Thymus (tissue), 11 donors: ENCODE measurements at regions not wholly inside any gene's neighbourhood (a gene's known extent, or its start where the extent isn't known, plus 50 kb on each side); places are given as distances from the start of the nearest gene placed in this dataset.

Experiments used
- DNase-seq, 9 donors: peaks; one replicate each; pipeline ENCODE4 v3.0.0-alpha.2; 2013; ENCODE audit warnings: low spot score in 9 of 9, low read depth in 6 of 9, missing footprints in 1 of 9
- H3K27ac ChIP-seq, 2 donors: one replicate each; pipeline ENCODE4 v1.5.1; 2013; ENCODE audit warnings: control low read depth in 1 of 2, low read depth in 1 of 2, low read length in 1 of 2, mild to moderate bottlenecking in 1 of 2, moderate library complexity in 1 of 2
- H3K27me3 ChIP-seq, 2 donors: one replicate each; pipeline ENCODE4 v1.5.1; 2013; ENCODE audit warnings: low read length in 1 of 2; ENCODE audit not compliant: control insufficient read depth in 2 of 2, insufficient read depth in 1 of 2
- H3K36me3 ChIP-seq, 2 donors: one replicate each; pipeline ENCODE4 v1.5.1; 2013; ENCODE audit warnings: low read length in 1 of 2, mild to moderate bottlenecking in 1 of 2, moderate library complexity in 1 of 2; ENCODE audit not compliant: control insufficient read depth in 2 of 2, insufficient read depth in 2 of 2
- H3K4me1 ChIP-seq, 2 donors: one replicate each; pipeline ENCODE4 v1.5.1; 2013; ENCODE audit warnings: low read length in 2 of 2; ENCODE audit not compliant: control insufficient read depth in 2 of 2, insufficient read depth in 2 of 2
- H3K4me3 ChIP-seq, 2 donors: one replicate each; pipeline ENCODE4 v1.5.1; 2013; ENCODE audit warnings: low read length in 2 of 2, control low read depth in 1 of 2, mild to moderate bottlenecking in 1 of 2
- H3K9me3 ChIP-seq, 2 donors: one replicate each; pipeline ENCODE4 v1.5.1; 2013; ENCODE audit warnings: low read length in 1 of 2, mild to moderate bottlenecking in 1 of 2; ENCODE audit not compliant: control insufficient read depth in 2 of 2, insufficient read depth in 1 of 2
- WGBS: extraction: QIAGEN DNeasy Blood & Tissue Kit; methylation state at CpG from one replicate; pipeline ENCODE4 v1.1.7; 2013; 5-methylcytosine and 5-hydroxymethylcytosine counted together
- donor health status: healthy.

- Histone ChIP-seq H3K27ac (no peak overlapping the region), H3K27me3 (no peaks in the 10 kb centered on the region), H3K9me3 (no peaks in the 10 kb centered on the region), H3K4me3 (no peak overlapping the region), H3K4me1 (no peaks in the 10 kb centered on the region), H3K36me3 (no peaks in the 10 kb centered on the region)
- 98% methylated on average over 3 of the region's 3 CpGs for WGBS
- no peak for DNase-seq
These were observed 142.1 kb downstream of the GPBP1 start for GRCh38 chr5:57315941-57316340.
